22Rv1 (cell line): ENCODE measurements at regions not wholly inside any gene's neighbourhood (a gene's known extent, or its start where the extent isn't known, plus 50 kb on each side); places are given as distances from the start of the nearest gene placed in this dataset.

Experiments used
- ZFX ChIP-seq: fragments of 450-650 bp; IDR thresholded peaks from 2 replicates; pipeline ENCODE4 v1.6.1; 2017; ENCODE audit warnings: antibody characterized with exemption, borderline replicate concordance
- TF ChIP-seq, protein P1 (sequence below): fragments of 450-650 bp; IDR thresholded peaks from 2 replicates; pipeline ENCODE4 v1.5.1; 2017; ENCODE audit warnings: mild to moderate bottlenecking

GRCh38 chr18:10116574-10116973 is 202.8 kb downstream of the VAPA start:
- TF ChIP-seq, protein P1, sequence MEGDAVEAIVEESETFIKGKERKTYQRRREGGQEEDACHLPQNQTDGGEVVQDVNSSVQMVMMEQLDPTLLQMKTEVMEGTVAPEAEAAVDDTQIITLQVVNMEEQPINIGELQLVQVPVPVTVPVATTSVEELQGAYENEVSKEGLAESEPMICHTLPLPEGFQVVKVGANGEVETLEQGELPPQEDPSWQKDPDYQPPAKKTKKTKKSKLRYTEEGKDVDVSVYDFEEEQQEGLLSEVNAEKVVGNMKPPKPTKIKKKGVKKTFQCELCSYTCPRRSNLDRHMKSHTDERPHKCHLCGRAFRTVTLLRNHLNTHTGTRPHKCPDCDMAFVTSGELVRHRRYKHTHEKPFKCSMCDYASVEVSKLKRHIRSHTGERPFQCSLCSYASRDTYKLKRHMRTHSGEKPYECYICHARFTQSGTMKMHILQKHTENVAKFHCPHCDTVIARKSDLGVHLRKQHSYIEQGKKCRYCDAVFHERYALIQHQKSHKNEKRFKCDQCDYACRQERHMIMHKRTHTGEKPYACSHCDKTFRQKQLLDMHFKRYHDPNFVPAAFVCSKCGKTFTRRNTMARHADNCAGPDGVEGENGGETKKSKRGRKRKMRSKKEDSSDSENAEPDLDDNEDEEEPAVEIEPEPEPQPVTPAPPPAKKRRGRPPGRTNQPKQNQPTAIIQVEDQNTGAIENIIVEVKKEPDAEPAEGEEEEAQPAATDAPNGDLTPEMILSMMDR: no peak
- no peak for TF ChIP-seq ZFX
